GM23338 (cell line): ENCODE measurements at regions not wholly inside any gene's neighbourhood (a gene's known extent, or its start where the extent isn't known, plus 50 kb on each side); places are given as distances from the start of the nearest gene placed in this dataset.

ENCODE experiments used
- ATAC-seq: fragments of 200-7000 bp; cut with Tn5 transposase; 3 replicates; pipeline ENCODE4 v1.9.1; 2020
- DNase-seq: peaks from one replicate; pipeline ENCODE4 v3.0.0-alpha.2; 2015; ENCODE audit warnings: low spot score
- H2AFZ ChIP-seq: fragments of 200-600 bp; sonication (generic); 2 replicates; pipeline ENCODE4 v1.8.0; 2016; ENCODE audit warnings: antibody characterized with exemption, mild to moderate bottlenecking, moderate library complexity
- H3F3A ChIP-seq: fragments of 200-600 bp; sonication (generic); replicated peaks from 2 replicates; pipeline ENCODE4 v1.8.0; 2017; ENCODE audit warnings: antibody characterized with exemption, mixed run types, low read depth
- H3K27ac ChIP-seq: fragments of 200-600 bp; sonication (generic); 2 replicates; pipeline ENCODE4 v1.6.1; 2016; ENCODE audit warnings: low read depth
- H3K27me3 ChIP-seq: fragments of 200-600 bp; sonication (generic); 2 replicates; pipeline ENCODE4 v1.8.0; 2016; ENCODE audit warnings: mild to moderate bottlenecking, mixed run types, moderate library complexity; ENCODE audit not compliant: insufficient read depth
- H3K36me3 ChIP-seq: fragments of 200-600 bp; sonication (generic); 2 replicates; pipeline ENCODE4 v1.8.0; 2016; ENCODE audit warnings: mild to moderate bottlenecking; ENCODE audit not compliant: insufficient read depth
- H3K4me1 ChIP-seq: fragments of 200-600 bp; sonication (generic); 2 replicates; pipeline ENCODE4 v1.8.0; 2016; ENCODE audit warnings: mild to moderate bottlenecking, moderate library complexity; ENCODE audit not compliant: insufficient read depth
- H3K4me2 ChIP-seq: fragments of 200-600 bp; sonication (generic); 2 replicates; pipeline ENCODE4 v1.7.1; 2017; ENCODE audit warnings: mixed run types
- H3K4me3 ChIP-seq: fragments of 200-600 bp; sonication (generic); 2 replicates; pipeline ENCODE4 v1.6.1; 2016; ENCODE audit warnings: mixed run types
- H3K79me2 ChIP-seq: fragments of 200-600 bp; sonication (generic); replicated peaks from 2 replicates; pipeline ENCODE4 v1.8.0; 2017; ENCODE audit warnings: mild to moderate bottlenecking; ENCODE audit not compliant: insufficient read depth
- H3K9me2 ChIP-seq: fragments of 200-600 bp; sonication (generic); 2 replicates; pipeline ENCODE4 v1.8.0; 2017; ENCODE audit not compliant: insufficient read depth
- H4K20me1 ChIP-seq: fragments of 200-600 bp; sonication (generic); replicated peaks from 2 replicates; pipeline ENCODE4 v1.8.0; 2017; ENCODE audit warnings: mild to moderate bottlenecking; ENCODE audit not compliant: insufficient read depth
- H3K27ac Mint-ChIP-seq: 2 replicates; pipeline ENCODE4 v1.8.0; 2020; ENCODE audit warnings: inconsistent platforms, mild to moderate bottlenecking, moderate library complexity, mixed read lengths
- H3K27me3 Mint-ChIP-seq: 3 replicates; pipeline ENCODE4 v1.8.0; 2022; ENCODE audit warnings: low read depth, mild to moderate bottlenecking, moderate library complexity, mixed read lengths, inconsistent platforms; ENCODE audit not compliant: insufficient read depth, poor library complexity
- H3K36me3 Mint-ChIP-seq: 3 replicates; pipeline ENCODE4 v1.8.0; 2021; ENCODE audit warnings: low read depth, mild to moderate bottlenecking, inconsistent platforms, moderate library complexity, mixed read lengths
- H3K4me1 Mint-ChIP-seq: 3 replicates; pipeline ENCODE4 v1.8.0; 2020; ENCODE audit warnings: mild to moderate bottlenecking, inconsistent platforms, mixed read lengths
- H3K4me3 Mint-ChIP-seq: 3 replicates; pipeline ENCODE4 v1.8.0; 2021; ENCODE audit warnings: moderate library complexity, mild to moderate bottlenecking, inconsistent platforms, mixed read lengths
- H3K9me3 Mint-ChIP-seq: 3 replicates; pipeline ENCODE4 v1.8.0; 2020; ENCODE audit warnings: moderate library complexity, mild to moderate bottlenecking, inconsistent platforms, mixed read lengths
- CTCF ChIP-seq, 2 experiments: fragments of 200-600 bp in 1 of 2; sonication (generic) in 1 of 2; conservative IDR thresholded peaks; 2 replicates each; pipeline versions ENCODE4 v1.5.1 to v1.6.1; 2016 to 2017; ENCODE audit warnings: antibody characterized with exemption in 2 of 2, low read depth in 2 of 2, mild to moderate bottlenecking in 2 of 2, moderate library complexity in 1 of 2
- JUNB ChIP-seq: IDR thresholded peaks from one replicate; pipeline ENCODE4 v1.6.1; 2016; ENCODE audit warnings: antibody characterized with exemption; ENCODE audit not compliant: unreplicated experiment
- NANOG ChIP-seq: IDR thresholded peaks from 2 replicates; pipeline ENCODE4 v1.6.1; 2016; ENCODE audit warnings: antibody characterized with exemption, borderline replicate concordance
- POLR2AphosphoS5 ChIP-seq: IDR thresholded peaks from 2 replicates; pipeline ENCODE4 v1.6.1; 2016; ENCODE audit warnings: antibody characterized with exemption, low read depth
- STAT1 ChIP-seq: IDR thresholded peaks from one replicate; pipeline ENCODE4 v1.6.1; 2016; ENCODE audit warnings: antibody characterized with exemption; ENCODE audit not compliant: unreplicated experiment
- ZNF331 ChIP-seq: fragments of 250-450 bp; sonication (Bioruptor Pico); IDR thresholded peaks from 2 replicates; pipeline ENCODE4 v1.5.0; 2020; ENCODE audit warnings: low read depth, mild to moderate bottlenecking, moderate library complexity
- TF ChIP-seq, protein P1 (sequence below): fragments of 250-450 bp; sonication (Bioruptor Pico); IDR thresholded peaks from 2 replicates; pipeline ENCODE4 v1.5.0; 2020; ENCODE audit warnings: mild to moderate bottlenecking, moderate library complexity
- TF ChIP-seq, protein P2 (sequence below): IDR thresholded peaks from one replicate; pipeline ENCODE4 v1.6.1; 2018; ENCODE audit warnings: antibody characterized with exemption; ENCODE audit not compliant: unreplicated experiment

GRCh38 chr10:43926875-43927406 is 278.3 kb upstream of the ZNF32 start (continued):
- TF ChIP-seq, protein P1, sequence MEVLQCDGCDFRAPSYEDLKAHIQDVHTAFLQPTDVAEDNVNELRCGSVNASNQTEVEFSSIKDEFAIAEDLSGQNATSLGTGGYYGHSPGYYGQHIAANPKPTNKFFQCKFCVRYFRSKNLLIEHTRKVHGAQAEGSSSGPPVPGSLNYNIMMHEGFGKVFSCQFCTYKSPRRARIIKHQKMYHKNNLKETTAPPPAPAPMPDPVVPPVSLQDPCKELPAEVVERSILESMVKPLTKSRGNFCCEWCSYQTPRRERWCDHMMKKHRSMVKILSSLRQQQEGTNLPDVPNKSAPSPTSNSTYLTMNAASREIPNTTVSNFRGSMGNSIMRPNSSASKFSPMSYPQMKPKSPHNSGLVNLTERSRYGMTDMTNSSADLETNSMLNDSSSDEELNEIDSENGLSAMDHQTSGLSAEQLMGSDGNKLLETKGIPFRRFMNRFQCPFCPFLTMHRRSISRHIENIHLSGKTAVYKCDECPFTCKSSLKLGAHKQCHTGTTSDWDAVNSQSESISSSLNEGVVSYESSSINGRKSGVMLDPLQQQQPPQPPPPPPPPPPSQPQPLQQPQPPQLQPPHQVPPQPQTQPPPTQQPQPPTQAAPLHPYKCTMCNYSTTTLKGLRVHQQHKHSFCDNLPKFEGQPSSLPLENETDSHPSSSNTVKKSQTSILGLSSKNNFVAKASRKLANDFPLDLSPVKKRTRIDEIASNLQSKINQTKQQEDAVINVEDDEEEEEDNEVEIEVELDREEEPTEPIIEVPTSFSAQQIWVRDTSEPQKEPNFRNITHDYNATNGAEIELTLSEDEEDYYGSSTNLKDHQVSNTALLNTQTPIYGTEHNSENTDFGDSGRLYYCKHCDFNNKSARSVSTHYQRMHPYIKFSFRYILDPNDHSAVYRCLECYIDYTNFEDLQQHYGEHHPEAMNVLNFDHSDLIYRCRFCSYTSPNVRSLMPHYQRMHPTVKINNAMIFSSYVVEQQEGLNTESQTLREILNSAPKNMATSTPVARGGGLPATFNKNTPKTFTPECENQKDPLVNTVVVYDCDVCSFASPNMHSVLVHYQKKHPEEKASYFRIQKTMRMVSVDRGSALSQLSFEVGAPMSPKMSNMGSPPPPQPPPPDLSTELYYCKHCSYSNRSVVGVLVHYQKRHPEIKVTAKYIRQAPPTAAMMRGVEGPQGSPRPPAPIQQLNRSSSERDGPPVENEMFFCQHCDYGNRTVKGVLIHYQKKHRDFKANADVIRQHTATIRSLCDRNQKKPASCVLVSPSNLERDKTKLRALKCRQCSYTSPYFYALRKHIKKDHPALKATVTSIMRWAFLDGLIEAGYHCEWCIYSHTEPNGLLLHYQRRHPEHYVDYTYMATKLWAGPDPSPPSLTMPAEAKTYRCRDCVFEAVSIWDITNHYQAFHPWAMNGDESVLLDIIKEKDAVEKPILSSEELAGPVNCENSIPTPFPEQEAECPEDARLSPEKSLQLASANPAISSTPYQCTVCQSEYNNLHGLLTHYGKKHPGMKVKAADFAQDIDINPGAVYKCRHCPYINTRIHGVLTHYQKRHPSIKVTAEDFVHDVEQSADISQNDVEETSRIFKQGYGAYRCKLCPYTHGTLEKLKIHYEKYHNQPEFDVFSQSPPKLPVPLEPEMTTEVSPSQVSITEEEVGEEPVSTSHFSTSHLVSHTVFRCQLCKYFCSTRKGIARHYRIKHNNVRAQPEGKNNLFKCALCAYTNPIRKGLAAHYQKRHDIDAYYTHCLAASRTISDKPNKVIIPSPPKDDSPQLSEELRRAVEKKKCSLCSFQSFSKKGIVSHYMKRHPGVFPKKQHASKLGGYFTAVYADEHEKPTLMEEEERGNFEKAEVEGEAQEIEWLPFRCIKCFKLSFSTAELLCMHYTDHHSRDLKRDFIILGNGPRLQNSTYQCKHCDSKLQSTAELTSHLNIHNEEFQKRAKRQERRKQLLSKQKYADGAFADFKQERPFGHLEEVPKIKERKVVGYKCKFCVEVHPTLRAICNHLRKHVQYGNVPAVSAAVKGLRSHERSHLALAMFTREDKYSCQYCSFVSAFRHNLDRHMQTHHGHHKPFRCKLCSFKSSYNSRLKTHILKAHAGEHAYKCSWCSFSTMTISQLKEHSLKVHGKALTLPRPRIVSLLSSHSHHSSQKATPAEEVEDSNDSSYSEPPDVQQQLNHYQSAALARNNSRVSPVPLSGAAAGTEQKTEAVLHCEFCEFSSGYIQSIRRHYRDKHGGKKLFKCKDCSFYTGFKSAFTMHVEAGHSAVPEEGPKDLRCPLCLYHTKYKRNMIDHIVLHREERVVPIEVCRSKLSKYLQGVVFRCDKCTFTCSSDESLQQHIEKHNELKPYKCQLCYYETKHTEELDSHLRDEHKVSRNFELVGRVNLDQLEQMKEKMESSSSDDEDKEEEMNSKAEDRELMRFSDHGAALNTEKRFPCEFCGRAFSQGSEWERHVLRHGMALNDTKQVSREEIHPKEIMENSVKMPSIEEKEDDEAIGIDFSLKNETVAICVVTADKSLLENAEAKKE (CRISPR knock-in tag) = no peak
- TF ChIP-seq NANOG = no peak
- TF ChIP-seq CTCF (conservative IDR thresholded peaks at IDR 0.05; ENCODE audit: low read depth in 2 of 2) = no peak
- no peak for TF ChIP-seq ZNF331 (CRISPR knock-in tag)

DNA sequence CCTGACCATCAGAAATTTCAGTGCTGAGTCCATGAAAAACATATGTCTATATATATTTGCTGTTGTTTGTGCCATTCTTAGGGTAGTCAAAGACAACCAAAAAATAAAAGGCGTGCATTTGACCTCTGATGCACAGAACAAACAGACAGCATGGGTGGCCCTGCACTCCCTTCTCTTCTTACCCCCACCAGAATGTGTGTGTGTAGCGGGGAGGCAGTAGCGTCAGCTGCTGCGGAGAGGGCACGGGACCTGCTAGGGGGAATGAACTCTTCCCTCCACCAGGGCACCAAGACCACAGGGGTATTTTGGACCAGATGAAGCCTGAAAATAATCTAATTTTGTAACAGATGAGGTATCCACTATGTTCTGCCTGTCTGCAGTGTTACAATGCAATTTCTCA is 277.7 kb upstream of the ZNF32 start:
- H3K4me3 Mint-ChIP-seq = no peak overlapping the region
- no peak for DNase-seq
- Histone ChIP-seq H3K27me3 (no peaks in the 10 kb centered on the region), H3K9me2 (peaks cover 12% of the 10 kb centered on the region; the same call in 1 of the 2 replicates), H3K36me3 (0 out of 2 replicates have a peak, but pooled peaks cover under 1% of the 10 kb centered on the region), H2AFZ (no peak overlapping the region), H3K27ac (no peak overlapping the region), H4K20me1 (no peaks in the 10 kb centered on the region), H3K4me2 (no peak overlapping the region), H3K79me2 (no peaks in the 10 kb centered on the region), H3K4me1 (no peaks in the 10 kb centered on the region), H3K4me3 (no peak overlapping the region), H3F3A (no peaks in the 10 kb centered on the region)
- H3K4me1 Mint-ChIP-seq = no peaks in the 10 kb centered on the region
- no peak for ATAC-seq
- H3K27ac Mint-ChIP-seq = no peak overlapping the region
- peaks cover 5% of the 10 kb centered on the region; the same call in 2 of the 3 replicates for H3K36me3 Mint-ChIP-seq
- H3K9me3 Mint-ChIP-seq = peaks cover 10% of the 10 kb centered on the region
- H3K27me3 Mint-ChIP-seq = peaks cover 16% of the 10 kb centered on the region
- TF ChIP-seq, protein P2, sequence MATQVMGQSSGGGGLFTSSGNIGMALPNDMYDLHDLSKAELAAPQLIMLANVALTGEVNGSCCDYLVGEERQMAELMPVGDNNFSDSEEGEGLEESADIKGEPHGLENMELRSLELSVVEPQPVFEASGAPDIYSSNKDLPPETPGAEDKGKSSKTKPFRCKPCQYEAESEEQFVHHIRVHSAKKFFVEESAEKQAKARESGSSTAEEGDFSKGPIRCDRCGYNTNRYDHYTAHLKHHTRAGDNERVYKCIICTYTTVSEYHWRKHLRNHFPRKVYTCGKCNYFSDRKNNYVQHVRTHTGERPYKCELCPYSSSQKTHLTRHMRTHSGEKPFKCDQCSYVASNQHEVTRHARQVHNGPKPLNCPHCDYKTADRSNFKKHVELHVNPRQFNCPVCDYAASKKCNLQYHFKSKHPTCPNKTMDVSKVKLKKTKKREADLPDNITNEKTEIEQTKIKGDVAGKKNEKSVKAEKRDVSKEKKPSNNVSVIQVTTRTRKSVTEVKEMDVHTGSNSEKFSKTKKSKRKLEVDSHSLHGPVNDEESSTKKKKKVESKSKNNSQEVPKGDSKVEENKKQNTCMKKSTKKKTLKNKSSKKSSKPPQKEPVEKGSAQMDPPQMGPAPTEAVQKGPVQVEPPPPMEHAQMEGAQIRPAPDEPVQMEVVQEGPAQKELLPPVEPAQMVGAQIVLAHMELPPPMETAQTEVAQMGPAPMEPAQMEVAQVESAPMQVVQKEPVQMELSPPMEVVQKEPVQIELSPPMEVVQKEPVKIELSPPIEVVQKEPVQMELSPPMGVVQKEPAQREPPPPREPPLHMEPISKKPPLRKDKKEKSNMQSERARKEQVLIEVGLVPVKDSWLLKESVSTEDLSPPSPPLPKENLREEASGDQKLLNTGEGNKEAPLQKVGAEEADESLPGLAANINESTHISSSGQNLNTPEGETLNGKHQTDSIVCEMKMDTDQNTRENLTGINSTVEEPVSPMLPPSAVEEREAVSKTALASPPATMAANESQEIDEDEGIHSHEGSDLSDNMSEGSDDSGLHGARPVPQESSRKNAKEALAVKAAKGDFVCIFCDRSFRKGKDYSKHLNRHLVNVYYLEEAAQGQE = no peak
- TF ChIP-seq POLR2AphosphoS5 (no peak), ZNF331 (CRISPR knock-in tag) (no peak), JUNB (no peak), STAT1 (no peak), NANOG (no peak)
